ENCODE measurements at regions not wholly inside any gene's neighbourhood (a gene's known extent, or its start where the extent isn't known, plus 50 kb on each side); places are given as distances from the start of the nearest gene placed in this dataset.
"Not testable (repeated sequence)": the region's sequence is repeated elsewhere in the genome, so short reads cannot be mapped to it uniquely, and the experiment has no call there.

GRCh38 chr7:86199881-86200614 is 443.7 kb upstream of the GRM3 start:
- DNase-seq, result no peak

GRCh38 chr7:86190351-86190750 is 453.4 kb upstream of the GRM3 start:
- no peak for DNase-seq

GRCh38 chr7:86181474-86181873 is 462.2 kb upstream of the GRM3 start:
- no peak for DNase-seq

GRCh38 chr7:86164827-86165226 is 478.9 kb upstream of the GRM3 start:
- no peak for DNase-seq

- DNase-seq, result no peak
Measured at GRCh38 chr7:86158111-86158510, 485.6 kb upstream of the GRM3 start.

GRCh38 chr7:86155623-86156022 is 488.1 kb upstream of the GRM3 start:
- no peak for DNase-seq

- no peak for DNase-seq
Measured at GRCh38 chr7:86152926-86153325, 490.8 kb upstream of the GRM3 start.

- DNase-seq, result no peak
Measured at GRCh38 chr7:86149024-86149665, 494.6 kb upstream of the GRM3 start.

GRCh38 chr7:86148501-86148900 is 495.2 kb upstream of the GRM3 start:
- no peak for DNase-seq

- DNase-seq, result no peak
Measured at GRCh38 chr7:86137343-86137742, 506.4 kb upstream of the GRM3 start.

- no peak for DNase-seq
Measured at GRCh38 chr7:86130268-86130667, 513.4 kb upstream of the GRM3 start.

- no peak for DNase-seq
Measured at GRCh38 chr7:86123476-86123875, 520.2 kb upstream of the GRM3 start.

- DNase-seq, result no peak
Measured at GRCh38 chr7:86094166-86094669, 549.5 kb upstream of the GRM3 start.

- no peak for DNase-seq
Measured at GRCh38 chr7:86091369-86091768, 552.3 kb upstream of the GRM3 start.

- no peak for DNase-seq
Measured at GRCh38 chr7:86089455-86089854, 554.3 kb upstream of the GRM3 start.

GRCh38 chr7:86064572-86064971 is 579.1 kb upstream of the GRM3 start:
- not testable (repeated sequence) for DNase-seq

- no peak for DNase-seq
Measured at GRCh38 chr7:86058649-86059048, 585.1 kb upstream of the GRM3 start.

GRCh38 chr7:86050918-86051317 is 592.8 kb upstream of the GRM3 start:
- DNase-seq, result no peak

- no peak for DNase-seq
Measured at GRCh38 chr7:86049910-86050309, 593.8 kb upstream of the GRM3 start.

GRCh38 chr7:86045197-86045596 is 598.5 kb upstream of the GRM3 start:
- DNase-seq, result not testable (repeated sequence)

GRCh38 chr7:86025807-86026206 is 617.9 kb upstream of the GRM3 start:
- DNase-seq, result no peak

- no peak for DNase-seq
Measured at GRCh38 chr7:86013662-86014061, 630.0 kb upstream of the GRM3 start.

GRCh38 chr7:86012971-86013370 is 630.7 kb upstream of the GRM3 start:
- no peak for DNase-seq

GRCh38 chr7:86008898-86009297 is 634.8 kb upstream of the GRM3 start:
- no peak for DNase-seq

GRCh38 chr7:86006909-86007308 is 636.8 kb upstream of the GRM3 start:
- no peak for DNase-seq
